HG02938 (cell line): ENCODE measurements at regions not wholly inside any gene's neighbourhood (a gene's known extent, or its start where the extent isn't known, plus 50 kb on each side); places are given as distances from the start of the nearest gene placed in this dataset.
"Not testable (repeated sequence)": the region's sequence is repeated elsewhere in the genome, so short reads cannot be mapped to it uniquely, and the experiment has no call there.

Source experiments
- ATAC-seq: cut with Tn5 transposase; IDR thresholded peaks from one replicate; pipeline ENCODE4 v1.9.1; 2021; ENCODE audit warnings: mild to moderate bottlenecking, moderate library complexity; ENCODE audit not compliant: unreplicated experiment

GRCh38 chr2:193475038-193475437 is 1280.3 kb upstream of the TMEFF2 start:
- ATAC-seq, result no peak

DNA sequence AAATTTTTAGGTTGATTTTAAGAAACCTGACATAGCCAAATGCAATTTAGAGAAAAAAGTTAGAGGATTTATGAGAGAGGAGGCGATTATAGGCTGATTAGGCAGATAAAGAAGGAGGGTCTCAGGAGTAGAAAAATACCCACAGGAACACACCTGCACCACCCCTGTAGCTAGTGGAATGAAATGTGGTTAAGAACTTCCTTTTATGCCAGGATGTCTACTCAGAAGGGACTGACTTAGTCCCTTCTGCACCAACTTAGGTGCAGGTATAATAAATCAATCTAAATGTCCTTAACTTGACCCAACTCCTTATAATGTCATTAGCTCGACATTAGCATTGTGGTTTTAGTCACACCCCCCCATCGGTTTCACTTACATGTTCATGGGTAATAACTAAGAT is 1274.5 kb upstream of the TMEFF2 start:
- ATAC-seq, result no peak

GRCh38 chr2:193467276-193467987 is 1272.7 kb upstream of the TMEFF2 start:
- no peak for ATAC-seq

GRCh38 chr2:193463011-193463410 is 1268.3 kb upstream of the TMEFF2 start:
- no peak for ATAC-seq

GRCh38 chr2:193462411-193462810 is 1267.7 kb upstream of the TMEFF2 start:
- no peak for ATAC-seq

DNA sequence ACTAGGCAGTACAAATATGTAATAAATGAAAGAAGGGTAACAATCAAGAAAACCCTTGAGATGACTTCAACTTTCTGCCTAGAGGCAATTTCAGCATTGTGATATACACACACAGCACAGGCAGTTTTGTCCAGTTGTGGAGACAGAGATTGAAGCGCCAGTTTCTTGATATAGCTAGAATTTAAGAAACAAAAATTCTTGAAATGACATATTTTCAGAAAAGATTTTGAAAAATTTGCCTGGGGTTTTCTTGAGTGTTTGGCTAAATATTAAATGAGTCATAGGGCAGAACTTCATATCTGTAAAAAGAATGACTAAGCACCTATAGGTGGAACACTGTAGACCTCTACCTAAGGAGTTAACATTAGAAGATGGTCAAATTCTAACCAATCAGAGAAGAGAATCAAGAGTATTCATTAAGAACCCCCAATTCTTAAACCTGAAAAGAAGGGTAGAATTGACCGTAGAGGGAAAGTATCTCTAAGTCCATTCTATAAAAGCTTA is 1266.8 kb upstream of the TMEFF2 start:
- ATAC-seq, result no peak

DNA sequence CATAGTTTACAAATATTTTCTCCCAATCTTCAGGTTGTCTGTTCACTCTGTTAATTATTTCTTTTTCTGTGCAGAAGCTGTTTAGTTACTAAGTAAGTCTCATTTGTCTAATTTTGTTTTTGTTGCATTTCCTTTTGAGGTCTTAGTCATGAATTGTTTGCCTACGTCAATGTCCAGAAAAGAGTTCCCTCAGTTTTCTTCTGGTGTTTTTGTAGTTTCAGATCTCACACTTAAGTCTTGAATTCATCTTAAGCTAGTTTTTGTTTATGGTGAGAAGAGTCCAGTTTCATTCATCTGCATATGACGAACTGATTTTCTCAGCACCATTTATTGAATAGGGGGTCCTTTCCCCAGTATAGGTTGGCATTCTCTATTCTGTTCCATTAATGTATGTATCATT is 1252.2 kb upstream of the TMEFF2 start:
- ATAC-seq, result no peak

DNA sequence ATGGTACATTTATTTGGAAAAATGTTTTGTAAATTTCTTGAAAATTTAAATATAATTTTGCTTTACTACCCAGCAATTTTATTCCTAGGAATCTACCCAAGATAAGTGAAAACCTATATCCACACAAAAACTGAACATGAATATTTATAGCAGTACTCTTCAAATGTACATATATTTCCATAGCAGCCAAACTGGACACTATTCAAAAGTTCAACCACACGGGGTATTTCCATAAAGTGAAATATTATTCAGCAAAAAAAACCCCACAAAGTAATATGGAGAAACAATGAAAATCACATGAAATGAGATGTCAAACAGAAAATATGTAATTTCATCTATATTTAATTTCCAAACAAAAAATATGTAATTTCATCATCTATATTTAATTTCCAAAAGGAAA is 1247.6 kb upstream of the TMEFF2 start:
- ATAC-seq, result no peak

DNA sequence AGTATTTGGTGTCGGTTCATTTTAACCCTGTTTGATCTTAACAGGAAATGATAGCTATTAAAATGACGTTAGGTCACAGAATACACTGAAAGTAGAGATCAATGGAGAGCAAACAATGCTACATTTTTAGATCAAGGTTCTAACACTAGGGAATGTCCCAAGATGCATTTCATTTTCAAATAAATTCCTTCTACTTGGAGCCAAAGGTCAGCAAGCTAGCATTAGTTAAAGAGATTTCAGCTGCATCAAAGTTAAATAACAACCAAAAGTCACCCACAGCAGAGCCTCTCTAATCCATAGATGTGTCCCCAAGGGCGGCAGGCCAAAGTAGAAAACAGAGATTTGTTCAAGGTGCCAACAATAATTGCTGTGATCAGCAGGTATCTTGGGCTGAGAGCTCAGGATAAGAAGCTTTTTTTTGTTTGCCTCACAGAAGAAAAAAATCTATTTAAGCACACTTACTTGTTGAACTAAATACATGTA is 1233.6 kb upstream of the TMEFF2 start:
- no peak for ATAC-seq

GRCh38 chr2:193412368-193412767 is 1217.6 kb upstream of the TMEFF2 start:
- not testable (repeated sequence) for ATAC-seq

DNA sequence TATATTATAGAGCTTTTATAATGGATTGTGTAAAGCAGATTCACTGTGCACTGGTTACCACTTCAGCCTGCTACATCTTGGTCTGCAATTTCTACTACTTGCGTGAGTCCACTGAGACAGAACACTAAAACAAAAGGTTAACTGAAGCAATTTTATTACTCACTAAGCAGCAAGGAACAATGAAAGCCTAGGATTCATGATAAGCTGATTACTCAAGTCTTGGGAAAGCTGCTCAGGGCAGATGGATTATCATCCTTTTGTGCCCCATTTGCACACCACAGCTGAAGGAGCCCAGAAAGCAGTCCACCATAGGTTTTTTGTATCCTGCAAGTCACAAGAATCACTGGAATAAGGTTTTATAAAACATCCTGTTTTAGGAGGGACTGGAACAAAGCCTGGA is 1215.2 kb upstream of the TMEFF2 start:
- ATAC-seq, result no peak

GRCh38 chr2:193382583-193382982 is 1187.8 kb upstream of the TMEFF2 start:
- no peak for ATAC-seq

DNA sequence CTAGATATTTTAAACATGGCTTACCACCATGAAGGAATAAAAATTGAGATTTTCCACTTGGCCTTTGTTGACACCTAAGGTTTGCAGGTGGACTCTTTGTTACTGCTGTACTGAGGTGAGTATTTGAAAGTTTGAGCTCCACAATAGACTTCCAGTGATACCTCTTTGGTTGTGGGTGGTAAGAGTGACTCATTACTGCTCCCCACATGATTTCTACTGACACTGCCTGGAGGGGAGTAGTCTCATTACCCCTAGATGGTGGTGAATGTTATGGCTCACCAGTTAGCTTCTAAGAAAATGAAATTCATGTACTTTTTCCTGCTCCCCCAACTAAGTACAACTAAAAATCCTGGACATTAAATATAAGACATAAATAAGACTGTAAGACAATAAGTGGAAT is 1183.1 kb upstream of the TMEFF2 start:
- no peak for ATAC-seq

- no peak for ATAC-seq
Measured at GRCh38 chr2:193373120-193373519, 1178.4 kb upstream of the TMEFF2 start.

GRCh38 chr2:193371200-193371599 is 1176.5 kb upstream of the TMEFF2 start:
- ATAC-seq, result no peak

DNA sequence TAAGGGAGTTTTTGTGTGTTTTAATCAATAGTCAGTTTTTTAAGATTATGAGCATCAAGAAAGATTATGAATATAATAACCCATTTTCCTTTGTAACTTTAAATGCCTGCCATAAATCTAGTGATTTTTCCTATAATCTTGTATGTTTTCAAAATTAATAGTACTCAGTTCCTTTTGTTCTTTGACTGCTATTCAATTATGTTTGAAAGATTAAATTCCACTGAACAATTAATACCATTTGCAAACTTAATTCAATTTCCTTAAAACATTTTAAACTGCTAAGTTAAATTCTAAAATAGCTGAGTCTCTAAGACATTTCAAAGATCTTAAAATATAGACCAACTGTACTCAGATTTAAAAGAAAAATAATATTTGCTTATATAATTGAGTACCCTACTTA is 1173.9 kb upstream of the TMEFF2 start:
- ATAC-seq, result no peak

DNA sequence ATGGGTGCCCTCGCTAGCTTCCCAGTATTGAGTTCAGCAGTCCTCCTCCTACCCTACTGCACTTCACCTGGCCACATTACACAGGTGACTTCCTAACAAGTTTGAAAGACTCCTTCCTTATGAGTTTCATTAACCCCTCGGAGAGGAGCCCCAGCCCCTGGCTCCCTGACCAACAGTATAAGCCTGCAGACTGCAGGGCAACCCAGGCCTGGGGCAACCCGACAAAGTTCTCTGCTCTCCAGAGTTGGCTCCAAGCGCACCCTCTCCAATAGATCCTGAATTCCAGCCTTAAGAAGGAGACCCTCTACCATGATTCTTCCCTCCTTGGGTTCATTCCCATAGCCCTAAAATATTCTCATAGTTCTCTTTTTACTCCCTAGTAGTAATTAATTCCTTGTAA is 1162.8 kb upstream of the TMEFF2 start:
- no peak for ATAC-seq

DNA sequence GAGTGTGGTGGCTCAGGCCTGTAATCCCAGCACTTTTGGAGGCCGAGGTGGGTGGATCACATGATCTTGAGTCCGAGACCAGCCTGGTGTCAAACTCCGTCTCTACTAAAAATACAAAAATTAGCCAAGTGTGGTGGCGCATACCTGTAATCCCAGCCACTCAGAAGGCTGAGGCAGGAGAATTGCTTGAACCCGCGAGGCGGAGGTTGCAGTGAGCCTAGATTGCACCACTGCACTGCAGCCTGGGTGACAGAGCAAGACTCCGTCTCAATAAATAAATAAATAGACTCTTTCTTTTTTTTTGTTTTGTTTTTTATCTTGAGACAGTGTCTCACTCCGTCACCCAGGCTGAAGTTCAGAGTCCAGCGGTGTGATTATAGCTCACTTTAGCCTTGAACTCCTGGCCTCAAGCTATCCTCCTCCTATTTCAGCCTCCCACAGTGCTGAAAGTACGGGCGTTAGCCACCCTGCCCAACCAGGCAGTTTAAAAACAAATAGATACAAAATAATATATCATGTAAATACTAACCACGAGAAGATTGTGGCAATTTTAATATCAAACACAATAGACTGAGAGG is 1158.0 kb upstream of the TMEFF2 start:
- ATAC-seq, result not testable (repeated sequence)

- no peak for ATAC-seq
Measured at GRCh38 chr2:193350509-193350908, 1155.8 kb upstream of the TMEFF2 start.

GRCh38 chr2:193349642-193350041 is 1154.9 kb upstream of the TMEFF2 start:
- ATAC-seq, result no peak

DNA sequence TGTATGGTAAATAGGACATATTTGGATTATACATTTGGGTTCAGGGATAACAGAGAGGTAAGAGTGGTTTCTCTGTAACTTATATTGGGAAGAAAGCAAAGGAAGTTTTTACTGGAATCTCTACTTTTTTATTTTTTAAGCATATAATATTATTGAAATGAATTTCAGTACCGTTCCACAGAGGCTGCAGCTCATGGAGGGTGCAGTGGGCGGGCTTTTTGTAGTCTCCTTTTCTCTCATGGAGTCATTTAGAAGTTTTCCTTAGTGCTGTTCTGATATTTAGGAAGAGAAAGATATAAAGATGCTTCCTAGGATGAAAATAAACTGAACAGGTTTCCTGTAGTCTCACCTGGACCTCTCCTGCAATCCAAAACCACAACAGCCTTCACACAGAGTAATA is 1153.3 kb upstream of the TMEFF2 start:
- no peak for ATAC-seq

DNA sequence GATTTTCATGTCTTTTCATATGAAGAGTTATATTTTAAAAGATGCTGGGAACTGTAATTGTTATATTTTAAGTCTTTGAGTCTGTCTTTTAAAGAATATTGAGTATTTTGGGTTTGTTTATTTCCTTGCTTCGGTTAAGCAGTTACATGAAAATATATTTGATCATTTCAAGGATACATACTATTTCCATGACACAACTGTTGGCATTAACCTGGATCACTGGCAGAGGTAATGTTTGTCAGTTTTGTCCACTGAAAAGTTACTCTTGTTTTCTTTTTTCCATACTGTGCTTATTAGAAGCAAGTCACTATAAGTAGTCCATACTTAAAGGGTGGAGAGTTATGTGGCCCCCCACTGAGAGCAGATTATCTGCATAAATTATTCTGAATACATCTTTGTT is 1142.0 kb upstream of the TMEFF2 start:
- no peak for ATAC-seq

GRCh38 chr2:193334401-193334800 is 1139.7 kb upstream of the TMEFF2 start:
- no peak for ATAC-seq
